ENCODE measurements at regions not wholly inside any gene's neighbourhood (a gene's known extent, or its start where the extent isn't known, plus 50 kb on each side); places are given as distances from the start of the nearest gene placed in this dataset.

- CTCF ChIA-PET = no interaction called here
- Histone ChIP-seq H3K27ac (ENCODE audit: low read depth, low read length) (no peak overlapping the region), H3K27me3 (ENCODE audit: control insufficient read depth, insufficient read depth, low read length) (no peaks in the 10 kb centered on the region), H3K9me3 (ENCODE audit: control insufficient read depth, insufficient read depth, low read length) (peaks cover 3% of the 10 kb centered on the region; the same call in 1 of the 2 replicates), H3K4me3 (ENCODE audit: low read depth, low read length) (no peak overlapping the region)
- POLR2A ChIA-PET = no interaction called here
- no peak for DNase-seq (ENCODE audit: low read depth, low spot score)
- no peak for TF ChIP-seq CTCF (IDR thresholded peaks at IDR 0.05; ENCODE audit: low read depth, low read length)
Measured at GRCh38 chr18:30186245-30186644, 856.3 kb downstream of the DSC3 start.

DNA sequence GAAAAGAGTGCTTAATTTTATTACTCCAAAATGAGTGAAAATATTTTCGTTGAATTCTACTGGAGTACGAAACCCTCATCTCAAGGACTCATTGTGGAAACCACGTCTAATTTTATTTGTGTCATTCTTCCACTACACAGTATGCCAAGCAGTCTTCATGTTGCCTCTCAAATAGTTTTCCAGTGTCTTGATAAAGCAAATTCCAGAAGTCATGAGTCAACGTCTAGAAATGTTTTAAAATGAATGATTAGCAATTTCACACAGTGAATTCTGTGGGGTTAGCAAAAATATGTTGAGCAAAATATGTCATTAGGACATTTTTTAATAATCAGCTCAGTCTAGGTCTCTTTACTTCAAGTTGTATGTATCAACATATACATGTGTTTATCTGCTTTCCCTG lies 865.5 kb downstream of the DSC3 start:
- Histone ChIP-seq H3K27ac (ENCODE audit: low read depth, low read length) (no peak overlapping the region), H3K4me3 (ENCODE audit: low read depth, low read length) (no peak overlapping the region), H3K27me3 (ENCODE audit: control insufficient read depth, insufficient read depth, low read length) (no peaks in the 10 kb centered on the region), H3K9me3 (ENCODE audit: control insufficient read depth, insufficient read depth, low read length) (peaks cover 27% of the 10 kb centered on the region)
- ChIA-PET POLR2A (no interaction called here), CTCF (no interaction called here)
- no peak for DNase-seq (ENCODE audit: low read depth, low spot score)
- no peak for TF ChIP-seq CTCF (IDR thresholded peaks at IDR 0.05; ENCODE audit: low read depth, low read length)

GRCh38 chr18:30175621-30176225 lies 866.8 kb downstream of the DSC3 start:
- no peak for DNase-seq (ENCODE audit: low read depth, low spot score)
- Histone ChIP-seq H3K4me3 (ENCODE audit: low read depth, low read length) (no peak overlapping the region), H3K9me3 (ENCODE audit: control insufficient read depth, insufficient read depth, low read length) (peaks cover 27% of the 10 kb centered on the region), H3K27me3 (ENCODE audit: control insufficient read depth, insufficient read depth, low read length) (no peaks in the 10 kb centered on the region), H3K27ac (ENCODE audit: low read depth, low read length) (no peak overlapping the region)
- no peak for TF ChIP-seq CTCF (IDR thresholded peaks at IDR 0.05; ENCODE audit: low read depth, low read length)
- ChIA-PET POLR2A (no interaction called here), CTCF (no interaction called here)

DNA sequence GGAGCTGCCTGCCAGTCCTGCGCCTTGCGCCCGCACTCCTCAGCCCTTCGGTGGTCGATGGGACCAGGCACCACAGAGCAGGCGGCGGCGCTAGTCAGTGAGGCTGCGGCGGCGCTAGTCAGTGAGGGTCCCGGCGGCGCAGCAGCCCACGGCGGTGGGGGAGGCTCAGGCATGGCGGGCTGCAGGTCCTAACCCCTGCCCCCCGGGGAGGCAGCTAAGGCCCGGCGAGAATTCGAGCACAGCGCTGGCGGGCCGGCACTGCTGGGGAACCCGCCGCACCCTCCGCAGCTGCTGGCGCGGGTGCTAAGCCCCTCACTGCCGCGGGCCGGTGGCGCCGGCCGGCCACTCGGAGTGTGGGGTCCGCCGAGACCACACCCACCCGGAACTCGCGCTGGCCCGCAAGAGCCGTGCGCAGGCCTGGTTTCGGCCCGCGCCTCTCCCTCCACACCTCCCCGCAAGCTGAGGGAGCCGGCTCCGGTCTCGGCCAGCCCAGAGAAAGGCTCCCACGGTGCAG lies 867.4 kb downstream of the DSC3 start:
- no peaks in the 10 kb centered on the region for H3K27me3 ChIP-seq (ENCODE audit: control insufficient read depth, insufficient read depth, low read length)
- no peak for DNase-seq (ENCODE audit: low read depth, low spot score)
- H3K27ac ChIP-seq (ENCODE audit: low read depth, low read length) = no peak overlapping the region
- H3K9me3 ChIP-seq (ENCODE audit: control insufficient read depth, insufficient read depth, low read length) = peaks cover 27% of the 10 kb centered on the region
- no peak for TF ChIP-seq CTCF (IDR thresholded peaks at IDR 0.05; ENCODE audit: low read depth, low read length)
- POLR2A ChIA-PET = no interaction called here
- CTCF ChIA-PET = no interaction called here
- no peak overlapping the region for H3K4me3 ChIP-seq (ENCODE audit: low read depth, low read length)

DNA sequence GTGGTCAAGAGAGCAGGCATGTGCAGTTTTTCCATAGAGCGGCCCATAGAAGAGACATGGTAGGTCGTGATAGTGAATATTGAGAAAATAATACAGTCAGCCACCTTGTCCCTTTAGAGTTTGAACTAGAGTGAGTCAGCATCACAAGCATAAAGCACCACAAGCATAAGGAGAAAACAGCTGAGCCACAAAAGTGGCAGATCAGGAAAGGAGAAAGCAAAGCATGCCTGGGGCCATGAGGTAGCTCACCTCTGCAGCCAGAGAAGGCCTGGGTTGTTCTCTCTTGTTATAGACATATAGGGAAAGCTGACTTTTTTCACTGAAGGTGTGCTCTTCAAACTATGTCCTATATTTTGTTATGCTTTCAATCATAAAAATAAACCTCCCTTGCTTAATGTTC lies 879.0 kb downstream of the DSC3 start:
- H3K9me3 ChIP-seq (ENCODE audit: control insufficient read depth, insufficient read depth, low read length) = peaks cover 4% of the 10 kb centered on the region; the same call in 1 of the 2 replicates
- no peak overlapping the region for H3K4me3 ChIP-seq (ENCODE audit: low read depth, low read length)
- no peak for DNase-seq (ENCODE audit: low read depth, low spot score)
- no peak for TF ChIP-seq CTCF (IDR thresholded peaks at IDR 0.05; ENCODE audit: low read depth, low read length)
- POLR2A ChIA-PET = no interaction called here
- CTCF ChIA-PET = no interaction called here
- H3K27ac ChIP-seq (ENCODE audit: low read depth, low read length) = no peak overlapping the region
- no peaks in the 10 kb centered on the region for H3K27me3 ChIP-seq (ENCODE audit: control insufficient read depth, insufficient read depth, low read length)

Measured in AG04450 (cell line).